GM21528 (cell line): ENCODE measurements at regions not wholly inside any gene's neighbourhood (a gene's known extent, or its start where the extent isn't known, plus 50 kb on each side); places are given as distances from the start of the nearest gene placed in this dataset.
"Not testable (repeated sequence)": the region's sequence is repeated elsewhere in the genome, so short reads cannot be mapped to it uniquely, and the experiment has no call there.

Source experiments
- ATAC-seq: cut with Tn5 transposase; IDR thresholded peaks from one replicate; pipeline ENCODE4 v1.9.1; 2021; ENCODE audit warnings: mild to moderate bottlenecking, moderate library complexity; ENCODE audit not compliant: unreplicated experiment, low FRiP score

DNA sequence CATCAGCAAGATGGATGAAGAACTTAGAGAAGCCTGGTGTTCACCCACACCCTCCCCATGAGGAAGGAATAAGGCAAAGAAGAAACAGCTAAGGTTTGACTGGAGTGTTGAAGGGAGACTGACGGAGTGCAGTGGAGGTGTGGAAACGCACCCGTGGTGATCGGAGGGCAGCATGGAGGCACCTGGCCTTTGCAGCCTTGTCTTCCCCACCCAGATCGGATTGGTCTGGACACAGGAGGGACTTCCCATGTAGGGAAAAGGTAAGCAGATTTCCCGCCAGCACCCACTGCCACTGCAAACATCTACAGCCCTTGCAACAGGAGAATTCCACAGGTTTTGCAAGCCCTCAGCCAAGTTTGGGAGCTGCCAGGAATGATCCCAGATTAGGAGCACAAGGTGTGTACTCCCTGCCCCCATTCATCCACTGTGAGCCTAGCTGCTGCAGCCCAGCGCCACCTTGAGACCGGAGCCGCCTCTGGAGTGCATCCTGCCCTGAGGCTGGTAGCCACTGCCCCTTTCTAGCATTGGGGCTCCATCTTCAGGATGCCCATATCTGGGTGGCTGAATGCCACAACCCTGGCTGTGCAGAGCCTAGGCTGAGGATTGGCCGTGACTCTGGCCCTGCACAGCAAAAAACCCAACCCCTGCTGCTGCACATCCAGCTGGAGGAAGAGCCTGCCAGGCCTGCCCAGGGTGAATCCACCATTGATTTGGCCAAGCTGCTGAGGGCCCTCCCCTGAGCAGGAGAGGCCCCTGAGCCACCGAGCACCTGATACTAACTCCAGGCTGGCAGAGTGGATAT lies 411.1 kb downstream of the TMEM121 start:
- no peak for ATAC-seq

DNA sequence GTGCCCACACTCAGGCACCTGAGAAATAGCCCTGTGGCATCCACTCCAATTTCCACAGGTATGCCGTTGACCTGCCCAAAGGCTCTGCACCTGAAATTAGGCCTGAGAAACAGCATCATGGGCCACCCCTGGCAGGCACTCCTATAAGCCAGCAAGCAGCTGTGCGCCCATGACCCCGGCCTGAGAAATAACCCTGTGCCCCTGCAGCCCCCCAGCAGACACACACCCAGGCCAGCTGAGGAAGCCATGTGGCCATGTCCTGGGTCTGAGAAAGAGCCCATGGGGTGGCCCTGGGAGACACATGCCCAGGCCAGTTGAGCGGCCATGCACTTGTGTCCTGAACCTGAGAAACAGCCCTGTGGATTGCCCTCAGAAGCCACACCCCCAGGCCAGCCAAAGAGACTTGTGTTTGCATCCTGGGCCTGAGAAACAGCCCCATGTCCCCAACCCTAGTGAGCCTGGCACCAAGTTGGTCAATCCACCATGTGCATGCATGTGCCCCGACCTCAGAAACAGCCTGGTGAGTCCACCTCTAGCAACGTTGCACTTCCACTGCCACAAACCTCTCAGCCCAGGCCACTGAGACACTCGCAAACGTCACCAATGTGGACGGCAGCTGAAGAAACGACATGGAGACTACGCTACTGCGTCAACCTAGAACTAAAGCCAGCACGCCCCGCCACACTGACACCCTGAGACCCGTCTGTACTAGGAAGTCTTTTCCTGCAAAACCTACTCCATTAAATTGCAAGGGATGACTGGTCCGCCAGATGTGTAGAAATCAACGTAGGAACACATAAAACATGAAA lies 411.9 kb downstream of the TMEM121 start:
- ATAC-seq: no peak

DNA sequence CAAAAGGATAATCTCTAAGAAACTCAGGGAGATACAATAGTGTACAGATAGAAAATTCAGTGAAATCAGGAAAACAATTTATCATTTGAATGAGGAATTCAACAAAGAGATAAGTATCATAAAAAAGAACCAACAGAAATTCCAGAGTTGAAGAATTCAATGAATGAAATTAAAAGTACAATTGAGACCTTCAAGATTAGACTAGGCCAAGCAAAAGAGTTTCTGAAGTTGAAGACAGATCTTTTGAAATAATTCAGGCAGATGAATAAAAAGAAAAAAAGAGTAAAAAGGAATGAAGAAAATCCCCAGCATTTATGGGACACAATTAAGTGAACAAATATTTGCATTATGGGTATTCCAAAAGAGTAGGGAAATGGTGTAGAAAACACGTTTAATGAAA lies 412.6 kb downstream of the TMEM121 start:
- no peak for ATAC-seq

DNA sequence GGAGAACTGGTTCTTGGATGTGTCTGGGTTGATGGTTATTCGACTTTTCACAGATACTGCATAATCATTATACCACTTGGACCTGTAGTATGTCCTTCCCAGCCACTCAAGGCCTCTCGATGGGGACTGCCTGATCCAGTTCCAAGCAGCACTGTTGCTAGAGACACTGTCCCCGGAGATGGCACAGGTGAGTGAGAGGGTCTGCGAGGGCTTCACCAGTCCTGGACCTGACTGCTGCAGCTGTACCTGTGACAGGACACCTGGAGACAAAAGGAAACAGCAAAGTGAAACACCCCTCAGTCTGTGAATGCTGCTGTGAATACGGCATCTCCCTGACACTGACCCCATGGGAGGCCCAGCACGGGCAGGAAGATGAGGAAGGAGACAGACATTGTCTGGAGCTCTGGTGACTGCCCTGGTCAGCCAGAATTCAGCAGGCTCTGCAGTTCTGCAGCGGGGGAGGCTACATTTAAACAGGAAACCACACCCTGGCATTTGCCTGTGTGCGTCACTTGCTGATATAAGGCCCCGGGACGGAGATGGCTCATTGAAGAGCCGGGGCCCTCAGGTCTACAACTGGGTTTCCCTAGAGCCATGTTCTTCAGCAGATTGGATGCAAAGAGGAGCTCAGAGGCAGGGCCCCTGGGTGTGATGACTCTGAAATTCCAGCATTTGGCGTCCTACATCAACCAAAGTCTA lies 413.6 kb downstream of the TMEM121 start:
- ATAC-seq: no peak

DNA sequence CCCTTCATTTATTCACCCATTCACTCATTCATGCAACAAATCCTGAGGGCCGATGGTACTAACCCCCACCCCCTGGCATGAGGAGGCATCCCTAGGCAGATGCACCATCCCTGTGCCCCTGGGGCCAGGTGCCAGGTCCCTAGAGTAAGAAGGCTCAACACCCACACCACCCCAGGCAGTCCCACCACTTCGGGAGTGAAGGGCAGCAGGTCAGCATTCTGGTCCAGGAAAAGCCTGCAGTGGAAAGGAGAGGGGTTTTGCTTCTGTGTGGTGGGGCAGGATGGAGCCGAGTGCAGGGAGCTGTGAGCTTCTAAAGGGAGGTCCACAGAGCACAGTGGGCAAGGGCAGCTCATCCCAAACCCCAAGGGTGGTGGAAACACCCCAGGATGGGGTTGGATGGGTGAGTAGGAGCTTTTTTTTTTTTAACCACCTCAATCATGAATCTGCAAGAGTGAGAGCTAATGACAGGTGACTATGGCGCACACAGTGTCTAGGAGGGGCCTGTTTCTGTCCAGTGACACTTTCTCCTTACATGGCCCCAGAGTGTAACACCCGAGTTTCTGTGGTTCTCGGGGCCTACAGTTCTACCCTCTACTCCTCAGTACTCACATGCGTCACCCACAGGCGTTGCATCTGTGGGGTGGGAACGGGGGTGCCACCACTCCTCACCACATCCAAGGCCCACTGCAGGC lies 414.3 kb downstream of the TMEM121 start:
- no peak for ATAC-seq

DNA sequence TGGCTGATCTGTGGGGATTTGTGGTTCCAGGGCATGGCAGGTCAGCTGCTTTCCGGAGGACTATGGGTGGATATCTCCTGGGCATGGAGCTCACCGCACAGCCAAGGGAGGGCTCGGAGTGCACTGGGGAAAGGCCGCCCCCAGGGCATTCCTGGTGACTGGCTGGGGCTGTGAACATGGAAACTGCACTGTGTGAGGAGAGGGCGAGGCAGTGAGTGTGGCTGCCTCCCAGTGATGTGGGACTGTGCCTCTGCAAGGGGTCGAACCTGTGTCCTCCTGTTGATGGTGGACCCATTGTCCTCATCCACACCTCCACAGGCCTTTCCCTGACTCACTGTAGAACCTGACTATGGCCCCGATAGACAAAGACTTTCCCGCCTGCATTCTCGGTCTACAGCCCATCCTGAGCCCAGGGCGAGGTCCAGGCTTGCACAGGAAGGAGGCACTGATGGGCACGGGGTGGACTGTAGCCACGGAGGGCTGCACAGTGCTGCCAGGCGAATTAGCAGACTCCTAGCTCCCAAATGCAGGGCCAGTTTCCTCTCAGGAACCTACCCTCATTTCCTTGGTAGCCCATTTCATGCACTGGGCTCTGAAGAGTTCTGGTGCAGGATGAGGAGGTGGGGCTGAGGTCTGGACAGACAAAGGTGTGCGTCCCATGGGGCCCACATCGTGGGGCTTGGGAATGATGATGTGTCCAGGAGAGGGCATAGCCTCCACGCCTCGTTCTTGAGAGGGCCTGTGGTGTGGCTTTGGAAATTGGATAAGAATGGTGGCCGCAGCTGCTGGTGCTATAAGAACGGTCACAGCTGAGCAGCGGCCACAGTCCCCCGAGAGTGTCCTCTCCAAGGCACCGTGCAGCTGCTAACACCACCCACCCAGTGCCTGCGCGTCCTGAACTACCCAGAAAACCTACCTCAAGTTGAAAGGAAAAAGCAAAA lies 415.1 kb downstream of the TMEM121 start:
- no peak for ATAC-seq

GRCh38 chr14:105942725-105943124 lies 416.3 kb downstream of the TMEM121 start:
- not testable (repeated sequence) for ATAC-seq

- no peak for ATAC-seq
These were observed 417.7 kb downstream of the TMEM121 start for GRCh38 chr14:105943973-105944602.

GRCh38 chr14:105944632-105945610 lies 418.5 kb downstream of the TMEM121 start:
- ATAC-seq: no peak

DNA sequence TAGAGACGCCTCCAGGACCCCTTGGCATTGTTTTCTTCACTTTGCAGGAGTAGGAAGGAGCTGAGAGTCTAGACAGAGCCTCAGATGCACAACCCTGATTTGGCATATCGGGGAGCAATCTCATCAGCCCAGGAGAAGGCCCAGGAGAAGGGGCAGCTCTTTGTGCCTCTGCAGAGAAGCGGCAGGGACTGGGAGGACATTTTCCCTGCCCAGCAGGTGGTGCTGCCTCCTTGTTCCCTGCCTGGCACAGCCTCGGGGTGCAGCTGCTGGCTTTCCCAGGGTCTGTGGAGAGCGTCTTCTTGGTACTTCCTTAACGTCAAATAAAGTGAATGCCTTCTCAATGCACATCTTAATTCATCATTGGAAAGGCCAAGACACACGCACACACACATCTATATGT lies 419.5 kb downstream of the TMEM121 start:
- no peak for ATAC-seq

DNA sequence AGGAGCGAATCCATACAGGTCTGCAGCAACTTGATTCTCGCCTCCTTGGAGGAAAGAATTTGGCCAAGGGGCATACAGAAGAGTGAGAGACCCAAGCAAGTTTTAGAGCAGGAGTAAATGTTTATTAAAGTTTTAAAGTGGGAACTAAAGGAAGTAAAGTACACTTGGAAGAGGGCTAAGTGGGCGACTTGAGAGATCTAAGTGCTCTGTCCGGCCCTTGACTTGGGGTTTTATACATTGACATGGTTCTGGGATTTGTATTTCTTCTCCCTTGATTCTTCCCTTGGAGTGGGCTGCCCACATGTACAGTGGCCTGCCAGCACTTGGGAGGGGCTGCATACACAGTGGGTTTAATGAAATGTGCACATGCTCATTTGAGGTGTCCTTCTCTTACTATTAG lies 421.2 kb downstream of the TMEM121 start:
- no peak for ATAC-seq

GRCh38 chr14:105948955-105949354 lies 422.6 kb downstream of the TMEM121 start:
- not testable (repeated sequence) for ATAC-seq

- ATAC-seq: not testable (repeated sequence)
These were observed 424.0 kb downstream of the TMEM121 start for GRCh38 chr14:105950364-105950892.

DNA sequence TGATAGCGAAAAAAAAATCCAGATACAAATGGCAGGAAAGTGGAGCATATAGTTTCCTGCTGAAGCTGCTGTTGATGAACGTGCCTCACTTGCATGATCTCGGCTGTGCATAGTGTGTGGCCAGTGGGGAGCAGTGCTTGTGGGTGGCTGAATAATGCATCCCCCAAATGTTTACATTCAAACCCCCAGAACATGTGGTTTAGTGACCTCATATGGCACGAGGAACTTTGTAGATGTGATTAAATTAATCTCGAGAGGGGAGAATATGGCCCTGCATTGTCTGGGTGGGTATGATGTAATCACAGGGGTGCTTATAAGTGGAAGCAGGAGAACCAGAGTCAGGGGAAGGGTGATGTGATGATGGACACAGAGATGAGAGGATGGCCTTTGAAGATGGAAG lies 425.0 kb downstream of the TMEM121 start:
- no peak for ATAC-seq

GRCh38 chr14:105952222-105952621 lies 425.8 kb downstream of the TMEM121 start:
- ATAC-seq: no peak

DNA sequence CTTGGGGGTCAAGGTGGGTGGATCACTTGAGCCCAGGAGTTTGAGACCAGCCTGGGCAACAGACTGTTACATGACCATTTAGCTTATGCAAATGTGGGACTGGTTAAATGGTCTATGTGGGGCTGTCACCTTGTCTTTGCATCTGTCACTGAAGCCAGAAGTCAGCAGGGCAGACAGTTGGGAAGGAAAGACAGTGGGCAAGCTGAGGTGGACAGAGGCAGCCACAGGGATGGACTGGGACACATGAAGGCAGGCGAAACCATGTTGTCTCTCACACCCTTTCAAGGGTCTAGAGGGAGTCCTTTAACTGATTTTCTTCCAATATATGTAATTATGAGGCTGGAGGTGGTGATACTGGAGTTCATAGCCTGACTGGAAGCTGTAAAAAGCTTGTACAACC lies 426.4 kb downstream of the TMEM121 start:
- no peak for ATAC-seq

DNA sequence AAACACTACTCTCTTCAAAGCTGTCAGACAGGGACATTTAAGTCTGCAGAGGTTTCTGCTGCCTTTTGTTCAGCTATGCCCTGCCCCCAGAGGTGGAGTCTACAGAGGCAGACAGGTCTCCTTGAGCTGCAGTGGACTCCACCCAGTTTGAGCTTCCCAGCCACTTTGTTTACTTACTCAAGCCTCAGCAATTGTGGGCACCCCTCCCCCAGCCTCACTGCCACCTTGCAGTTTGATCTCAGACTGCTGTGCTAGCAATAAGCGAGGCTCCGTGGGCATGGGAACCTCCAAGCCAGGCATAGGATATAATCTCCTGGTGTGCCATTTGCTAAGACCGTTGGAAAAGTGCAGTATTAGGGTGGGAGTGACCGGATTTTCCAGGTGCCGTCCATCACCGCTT lies 435.2 kb downstream of the TMEM121 start:
- ATAC-seq: not testable (repeated sequence)

GRCh38 chr14:105962532-105962931 lies 436.1 kb downstream of the TMEM121 start:
- no peak for ATAC-seq
